ENCODE measurements at regions not wholly inside any gene's neighbourhood (a gene's known extent, or its start where the extent isn't known, plus 50 kb on each side); places are given as distances from the start of the nearest gene placed in this dataset.
A peak's percentile ranks its signal among the peaks of the same experiment; 100 is the strongest.

- no peaks in the 10 kb centered on the region for H3K36me3 ChIP-seq (ENCODE audit: control insufficient read depth in 4 of 4, insufficient read depth in 3 of 4, low read depth in 1 of 4, low read length in 3 of 4)
- H3K9ac ChIP-seq (ENCODE audit: low read depth in 1 of 2, low read length in 2 of 2) = no peak overlapping the region
- peaks cover 0 to 11% (median under 1%) of the 10 kb centered on the region in 4 donors for H3K27me3 ChIP-seq (ENCODE audit: control insufficient read depth in 4 of 4, insufficient read depth in 4 of 4, low read length in 3 of 4)
- no peak overlapping the region for H3K4me3 ChIP-seq (ENCODE audit: low read depth in 1 of 3, low read length in 3 of 3)
- peaks cover 2 to 17% (median 6%) of the 10 kb centered on the region in 4 donors for H3K9me3 ChIP-seq (ENCODE audit: control insufficient read depth in 4 of 4, low read length in 3 of 4)
- H3K4me1 ChIP-seq (ENCODE audit: control insufficient read depth in 4 of 4, insufficient read depth in 4 of 4, low read length in 3 of 4) = no peaks in the 10 kb centered on the region
- 63% methylated on average over 10 of the region's 10 CpGs for WGBS
- DNase-seq (ENCODE audit: low spot score) = no peak
- no peak overlapping the region for H3K27ac ChIP-seq (ENCODE audit: low read depth in 1 of 2, low read length in 2 of 2)
- TF ChIP-seq RAD21 (IDR thresholded peaks at IDR 0.05) (peak in 1 of 2 donors; percentile 14), TAF1 (conservative IDR thresholded peaks at IDR 0.05) (no peak)
These were observed 227.0 kb downstream of the ADAMTS15 start for GRCh38 chr11:130675371-130675821.

- Histone ChIP-seq H3K27me3 (ENCODE audit: control insufficient read depth in 4 of 4, insufficient read depth in 4 of 4, low read length in 3 of 4) (peaks cover 0 to 11% (median under 1%) of the 10 kb centered on the region in 4 donors), H3K36me3 (ENCODE audit: control insufficient read depth in 4 of 4, insufficient read depth in 3 of 4, low read depth in 1 of 4, low read length in 3 of 4) (no peaks in the 10 kb centered on the region), H3K4me3 (ENCODE audit: low read depth in 1 of 3, low read length in 3 of 3) (no peak overlapping the region), H3K27ac (ENCODE audit: low read depth in 1 of 2, low read length in 2 of 2) (no peak overlapping the region), H3K4me1 (ENCODE audit: control insufficient read depth in 4 of 4, insufficient read depth in 4 of 4, low read length in 3 of 4) (no peaks in the 10 kb centered on the region), H3K9me3 (ENCODE audit: control insufficient read depth in 4 of 4, low read length in 3 of 4) (peaks cover 2 to 19% (median 6%) of the 10 kb centered on the region in 4 donors), H3K9ac (ENCODE audit: low read depth in 1 of 2, low read length in 2 of 2) (no peak overlapping the region)
- WGBS = 79% methylated on average over 1 of the region's 1 CpG
- TF ChIP-seq HNF4A (conservative IDR thresholded peaks at IDR 0.05) (no peak), SP1 (IDR thresholded peaks at IDR 0.05) (no peak), ATF3 (IDR thresholded peaks at IDR 0.05) (no peak), JUND (IDR thresholded peaks at IDR 0.05) (no peak), RAD21 (IDR thresholded peaks at IDR 0.05) (no peak), YY1 (IDR thresholded peaks at IDR 0.05) (no peak), NR2F2 (IDR thresholded peaks at IDR 0.05) (no peak), CTCF (IDR thresholded peaks at IDR 0.05; ENCODE audit: low read depth, low read length, missing input control) (no peak), FOXA1 (IDR thresholded peaks at IDR 0.05) (no peak), ZBTB33 (IDR thresholded peaks at IDR 0.05) (no peak), FOXA2 (IDR thresholded peaks at IDR 0.05) (no peak), TAF1 (conservative IDR thresholded peaks at IDR 0.05) (no peak), EGR1 (IDR thresholded peaks at IDR 0.05; ENCODE audit: low read depth in 2 of 2) (no peak), GABPA (IDR thresholded peaks at IDR 0.05 in 1 of 2, conservative IDR thresholded peaks at IDR 0.05 in 1 of 2) (no peak), REST (IDR thresholded peaks at IDR 0.05) (no peak), MAX (IDR thresholded peaks at IDR 0.05) (no peak), RXRA (IDR thresholded peaks at IDR 0.05) (no peak), HNF4G (IDR thresholded peaks at IDR 0.05) (no peak)
- no peak for DNase-seq (ENCODE audit: low spot score)
These were observed 227.5 kb downstream of the ADAMTS15 start for GRCh38 chr11:130675917-130676316.
